Cardiac muscle cell (in vitro differentiated cells and primary cell): ENCODE measurements at regions not wholly inside any gene's neighbourhood (a gene's known extent, or its start where the extent isn't known, plus 50 kb on each side); places are given as distances from the start of the nearest gene placed in this dataset.
"Not testable (repeated sequence)": the region's sequence is repeated elsewhere in the genome, so short reads cannot be mapped to it uniquely, and the experiment has no call there.

Source experiments
- DNase-seq, 2 donors: peaks; one replicate each; pipeline versions ENCODE4 v3.0.0 to v3.0.0-alpha.2; 2010 to 2017; ENCODE audit warnings: low read depth in 1 of 2, low spot score in 1 of 2
- H3K27ac ChIP-seq: fragments of 200-600 bp; sonication (generic); 2 replicates; pipeline ENCODE4 v1.5.1; 2016
- H3K27me3 ChIP-seq: fragments of 200-600 bp; sonication (generic); 2 replicates; pipeline ENCODE4 v1.6.0; 2016; ENCODE audit warnings: control low read depth
- H3K36me3 ChIP-seq: fragments of 200-600 bp; sonication (generic); 2 replicates; pipeline ENCODE4 v1.5.1; 2016; ENCODE audit warnings: control low read depth
- H3K4me1 ChIP-seq: fragments of 200-600 bp; sonication (generic); 2 replicates; pipeline ENCODE4 v1.8.1; 2017; ENCODE audit warnings: low read depth, mild to moderate bottlenecking, mixed run types
- H3K4me3 ChIP-seq: fragments of 200-600 bp; sonication (generic); 2 replicates; pipeline ENCODE4 v1.5.1; 2016; ENCODE audit warnings: mild to moderate bottlenecking
- H3K9me3 ChIP-seq: fragments of 200-600 bp; sonication (generic); 2 replicates; pipeline ENCODE4 v1.5.1; 2017; ENCODE audit warnings: low read depth, mild to moderate bottlenecking, control low read depth
- TF ChIP-seq, protein P1 (sequence below): IDR thresholded peaks from 2 replicates; pipeline ENCODE4 v1.5.1; 2012; ENCODE audit warnings: low read depth, mild to moderate bottlenecking, low read length

DNA sequence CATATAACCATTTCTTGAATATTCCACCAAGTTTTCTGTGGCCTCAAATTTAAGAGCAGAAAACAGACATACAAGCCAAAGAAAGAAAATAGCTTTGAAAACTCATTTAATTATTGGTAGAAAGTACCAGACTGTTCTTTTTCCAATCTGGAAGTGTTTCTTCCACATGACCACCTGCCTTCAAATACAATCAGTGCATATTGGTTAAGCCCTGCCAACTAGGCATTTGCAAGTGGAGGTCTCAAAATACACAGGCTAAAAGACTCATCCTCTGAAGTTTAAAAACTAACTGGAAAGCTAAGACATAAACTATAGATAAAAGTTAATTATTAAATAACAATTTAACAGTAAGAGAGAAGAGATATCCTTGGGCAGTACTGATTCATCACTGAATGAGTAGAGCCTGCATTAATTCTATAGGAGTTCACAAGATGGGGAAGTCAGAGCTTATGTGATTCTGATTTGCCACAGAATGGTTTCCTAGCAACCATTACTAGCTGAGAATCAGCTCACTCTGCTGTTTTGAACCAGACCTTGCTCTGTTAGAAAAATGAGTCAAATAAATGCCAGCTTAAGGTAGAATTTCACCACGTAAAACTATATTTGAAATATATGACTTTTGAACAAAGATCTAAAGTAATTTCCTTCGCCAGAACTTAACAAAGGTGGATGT is 433.8 kb downstream of the FUT8 start:
- TF ChIP-seq, protein P1, sequence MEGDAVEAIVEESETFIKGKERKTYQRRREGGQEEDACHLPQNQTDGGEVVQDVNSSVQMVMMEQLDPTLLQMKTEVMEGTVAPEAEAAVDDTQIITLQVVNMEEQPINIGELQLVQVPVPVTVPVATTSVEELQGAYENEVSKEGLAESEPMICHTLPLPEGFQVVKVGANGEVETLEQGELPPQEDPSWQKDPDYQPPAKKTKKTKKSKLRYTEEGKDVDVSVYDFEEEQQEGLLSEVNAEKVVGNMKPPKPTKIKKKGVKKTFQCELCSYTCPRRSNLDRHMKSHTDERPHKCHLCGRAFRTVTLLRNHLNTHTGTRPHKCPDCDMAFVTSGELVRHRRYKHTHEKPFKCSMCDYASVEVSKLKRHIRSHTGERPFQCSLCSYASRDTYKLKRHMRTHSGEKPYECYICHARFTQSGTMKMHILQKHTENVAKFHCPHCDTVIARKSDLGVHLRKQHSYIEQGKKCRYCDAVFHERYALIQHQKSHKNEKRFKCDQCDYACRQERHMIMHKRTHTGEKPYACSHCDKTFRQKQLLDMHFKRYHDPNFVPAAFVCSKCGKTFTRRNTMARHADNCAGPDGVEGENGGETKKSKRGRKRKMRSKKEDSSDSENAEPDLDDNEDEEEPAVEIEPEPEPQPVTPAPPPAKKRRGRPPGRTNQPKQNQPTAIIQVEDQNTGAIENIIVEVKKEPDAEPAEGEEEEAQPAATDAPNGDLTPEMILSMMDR: no peak
- no peaks in the 10 kb centered on the region for H3K27me3 ChIP-seq
- H3K9me3 ChIP-seq: no peaks in the 10 kb centered on the region
- H3K27ac ChIP-seq: no peak overlapping the region
- no peak overlapping the region for H3K4me3 ChIP-seq
- no peaks in the 10 kb centered on the region for H3K36me3 ChIP-seq
- DNase-seq: no peak
- no peaks in the 10 kb centered on the region for H3K4me1 ChIP-seq

DNA sequence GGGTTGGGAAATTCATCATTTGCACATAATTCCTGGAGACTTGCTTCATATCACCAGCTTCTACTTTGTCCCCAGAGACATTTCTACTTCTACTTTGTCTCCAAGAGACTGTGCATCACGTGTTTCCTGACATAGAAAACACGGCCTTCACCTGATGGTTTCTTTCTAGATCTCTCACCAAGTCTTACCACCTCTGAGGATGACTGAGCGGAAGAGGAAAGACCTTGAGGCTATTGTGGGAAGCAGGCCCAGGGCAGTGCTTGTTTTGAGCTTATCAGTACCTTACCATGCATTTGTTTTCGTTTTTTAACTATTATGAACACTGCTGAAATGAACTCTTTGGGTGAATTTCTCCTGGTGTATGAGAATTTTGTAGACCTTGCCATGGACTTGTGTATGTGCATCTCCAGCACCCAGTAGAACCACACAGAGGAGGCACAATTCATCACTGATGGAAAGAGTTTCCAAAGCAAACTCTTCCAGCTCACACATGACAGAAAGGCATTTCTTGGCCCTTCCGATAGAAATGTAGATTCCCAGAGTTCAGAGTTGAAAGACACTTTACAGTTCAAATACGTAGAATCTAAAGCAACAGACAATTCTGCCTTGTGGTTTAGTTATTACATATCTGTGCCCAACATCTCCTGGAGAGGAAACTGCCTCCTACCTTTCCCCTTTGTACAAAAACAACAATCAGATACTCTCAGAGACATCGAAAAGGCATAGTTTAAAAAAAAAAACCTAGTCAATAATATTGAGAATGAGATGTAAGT is 434.7 kb downstream of the FUT8 start:
- TF ChIP-seq, protein P1: no peak
- Histone ChIP-seq H3K9me3 (no peaks in the 10 kb centered on the region), H3K27me3 (no peaks in the 10 kb centered on the region), H3K4me1 (no peaks in the 10 kb centered on the region), H3K27ac (no peak overlapping the region), H3K36me3 (no peaks in the 10 kb centered on the region), H3K4me3 (no peak overlapping the region)
- DNase-seq: no peak

DNA sequence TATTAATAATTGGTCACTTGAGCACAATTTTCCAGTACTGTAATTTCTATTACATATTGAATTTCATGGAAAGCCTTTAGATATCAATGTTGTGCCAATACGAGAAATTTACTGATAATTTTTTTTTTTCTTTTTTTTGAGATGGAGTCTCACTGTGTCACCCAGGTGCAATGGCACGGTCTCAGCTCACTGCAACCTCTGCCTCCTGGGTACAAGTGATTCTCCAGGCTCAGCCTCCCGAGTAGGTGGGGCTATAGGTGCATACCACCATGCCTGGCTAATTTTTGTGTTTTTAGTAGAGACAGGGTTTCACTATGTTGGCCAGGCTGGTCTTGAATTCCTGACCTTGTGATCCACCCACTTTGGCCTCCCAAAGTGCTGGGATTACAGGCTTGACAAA is 435.4 kb downstream of the FUT8 start:
- not testable (repeated sequence) for H3K36me3 ChIP-seq, H3K9me3 ChIP-seq, H3K27me3 ChIP-seq, H3K4me3 ChIP-seq, H3K4me1 ChIP-seq, DNase-seq, H3K27ac ChIP-seq

DNA sequence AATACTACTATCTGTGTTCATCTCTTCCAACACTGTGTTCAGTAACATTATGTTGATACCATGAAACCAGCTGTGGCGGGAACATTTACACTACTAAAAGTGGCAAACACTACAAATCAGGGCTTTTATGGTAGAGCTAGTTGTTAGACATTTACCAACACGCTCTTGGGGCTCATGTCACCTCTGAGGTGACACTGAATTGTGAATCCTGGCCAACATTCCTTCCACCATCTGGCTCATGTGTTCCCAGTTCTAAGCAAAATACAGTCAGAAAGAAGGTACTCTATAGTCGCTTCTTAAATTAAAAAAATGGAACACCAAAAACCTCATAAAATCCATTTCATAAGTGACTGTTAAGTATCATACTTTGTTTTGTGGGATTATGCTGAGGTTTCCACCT is 436.6 kb downstream of the FUT8 start:
- Histone ChIP-seq H3K9me3 (no peaks in the 10 kb centered on the region), H3K27ac (no peak overlapping the region), H3K27me3 (no peaks in the 10 kb centered on the region), H3K36me3 (no peaks in the 10 kb centered on the region), H3K4me1 (peaks cover 11% of the 10 kb centered on the region), H3K4me3 (no peak overlapping the region)
- DNase-seq: no peak
- TF ChIP-seq, protein P1: no peak

DNA sequence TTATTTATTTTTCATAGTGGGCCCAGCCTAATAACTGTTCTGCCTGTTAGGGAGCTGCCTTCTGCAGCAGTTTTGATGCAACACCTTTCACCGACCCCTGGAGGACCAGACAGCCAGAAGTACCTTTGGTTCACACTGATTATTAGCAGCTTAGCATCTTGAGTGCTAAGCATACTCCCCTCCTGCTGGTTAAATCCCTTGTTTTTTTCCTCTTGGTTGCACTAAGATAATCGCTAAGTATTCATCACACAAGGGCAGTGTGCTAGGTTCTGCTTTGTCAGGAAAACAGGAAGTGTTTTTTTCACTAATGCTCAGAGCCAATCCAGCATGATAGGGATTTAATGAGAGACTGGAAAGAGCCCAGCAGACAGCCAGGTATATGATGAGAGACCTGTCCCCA is 437.0 kb downstream of the FUT8 start:
- Histone ChIP-seq H3K27ac (no peak overlapping the region), H3K9me3 (no peaks in the 10 kb centered on the region), H3K4me3 (no peak overlapping the region), H3K36me3 (no peaks in the 10 kb centered on the region), H3K27me3 (no peaks in the 10 kb centered on the region), H3K4me1 (peaks cover 11% of the 10 kb centered on the region)
- DNase-seq: peak in 1 of 2 donors; percentile 38
- TF ChIP-seq, protein P1: no peak

DNA sequence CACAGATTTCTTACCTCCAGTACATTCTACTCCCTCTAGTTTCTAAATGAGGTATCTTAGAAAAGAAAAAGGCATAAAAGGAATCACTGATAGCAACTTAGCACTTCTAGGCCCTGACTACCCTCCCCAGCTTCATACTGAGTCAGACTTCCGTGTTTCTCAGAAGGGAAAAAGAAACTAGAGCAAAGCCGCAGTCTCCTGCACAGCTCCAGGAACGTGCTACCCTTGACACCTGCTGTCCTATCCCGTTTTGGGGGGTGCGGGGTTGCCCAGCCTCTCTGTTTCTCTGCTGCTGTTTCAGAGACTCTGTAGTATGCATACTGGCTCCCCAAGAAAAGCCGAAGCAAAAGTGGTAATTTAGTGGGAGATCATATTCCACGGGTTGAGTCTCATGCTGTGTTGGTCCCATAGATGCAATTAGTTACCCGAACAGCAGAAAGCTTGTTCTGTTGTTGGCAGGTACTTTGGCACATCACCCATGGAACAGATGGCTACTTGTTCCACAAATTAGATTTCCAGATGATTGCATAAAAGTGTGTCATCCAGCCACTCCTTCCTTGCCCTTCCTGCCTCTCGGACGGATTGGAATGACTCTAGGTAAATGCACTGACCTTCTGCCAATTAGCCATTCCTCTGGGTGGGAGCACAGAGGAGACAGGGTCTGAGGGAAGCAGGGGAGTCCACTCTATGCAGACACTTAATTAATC is 438.1 kb downstream of the FUT8 start:
- Histone ChIP-seq H3K27ac (no peak overlapping the region), H3K36me3 (no peaks in the 10 kb centered on the region), H3K9me3 (no peaks in the 10 kb centered on the region), H3K27me3 (no peaks in the 10 kb centered on the region), H3K4me3 (no peak overlapping the region), H3K4me1 (peaks cover 11% of the 10 kb centered on the region)
- TF ChIP-seq, protein P1: no peak
- no peak for DNase-seq
